GM18499 (cell line): ENCODE measurements at regions not wholly inside any gene's neighbourhood (a gene's known extent, or its start where the extent isn't known, plus 50 kb on each side); places are given as distances from the start of the nearest gene placed in this dataset.

Source experiments
- ATAC-seq: cut with Tn5 transposase; IDR thresholded peaks from one replicate; pipeline ENCODE4 v1.9.1; 2021; ENCODE audit warnings: moderate number of reproducible peaks; ENCODE audit not compliant: insufficient read depth, unreplicated experiment

DNA sequence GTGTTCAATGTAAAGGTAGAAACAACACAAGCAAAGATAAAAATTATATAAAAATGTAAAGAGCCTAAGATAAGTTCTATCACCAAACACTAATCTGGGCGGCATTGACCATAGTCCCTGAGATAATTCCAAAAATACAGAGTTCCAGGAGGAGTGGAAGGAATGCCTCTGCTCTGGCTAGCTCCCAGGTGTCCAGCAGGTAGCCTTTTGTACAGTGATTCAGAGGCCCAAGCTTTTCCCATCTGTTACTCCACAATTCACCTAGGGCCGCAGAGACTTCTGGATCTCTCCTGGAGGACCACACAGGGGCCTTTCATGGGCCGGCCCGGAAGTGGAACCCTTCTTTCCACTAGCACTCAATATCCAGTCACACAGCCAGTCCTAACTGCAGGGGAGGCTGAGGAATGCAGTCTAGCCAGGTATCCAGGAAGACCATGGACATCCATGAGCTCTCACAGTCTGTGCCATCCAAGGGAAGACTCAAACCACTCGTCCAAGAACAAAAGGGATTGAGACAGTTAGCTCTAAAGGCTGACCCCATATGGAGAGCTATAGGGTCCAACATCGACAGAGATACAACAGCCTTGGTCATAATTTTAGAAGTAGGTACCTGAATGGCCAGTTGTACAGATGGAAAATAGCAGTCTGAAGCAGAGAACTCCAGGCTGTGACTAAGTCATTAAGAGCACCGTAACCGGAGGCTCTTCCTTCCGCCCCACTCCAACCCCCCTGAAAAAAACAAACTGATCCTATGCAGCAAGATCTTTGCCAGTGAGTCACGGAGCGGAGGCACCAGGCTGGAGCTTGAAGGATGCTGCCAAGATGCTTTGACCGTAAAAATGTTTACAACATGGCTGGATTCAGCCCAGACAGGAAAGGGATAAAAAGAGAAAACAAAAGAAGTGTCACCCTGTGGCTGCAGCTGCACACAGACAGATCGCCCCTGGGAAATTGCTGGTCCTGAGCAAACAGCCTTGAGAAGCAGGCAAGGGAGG lies 204.8 kb downstream of the NUAK1 start:
- no peak for ATAC-seq

DNA sequence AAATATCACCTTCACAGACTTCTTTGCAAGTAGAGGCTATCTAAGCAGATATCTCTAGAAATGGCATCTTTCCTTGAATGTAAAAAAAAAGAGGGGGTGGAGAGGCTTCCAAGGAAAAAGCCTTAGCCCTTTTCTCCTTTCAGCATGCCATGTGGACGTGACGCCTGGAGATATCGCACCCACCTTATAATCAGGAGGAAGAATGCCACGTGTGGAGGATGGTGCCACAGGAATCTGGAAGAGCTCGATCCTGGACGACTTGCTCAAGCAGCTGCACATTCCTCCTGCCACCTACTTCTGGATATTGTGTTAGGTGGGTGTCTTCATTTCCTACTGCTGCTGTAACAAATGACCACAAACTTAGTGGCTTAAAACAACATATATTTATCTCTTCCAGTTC lies 203.6 kb downstream of the NUAK1 start:
- ATAC-seq, result no peak

DNA sequence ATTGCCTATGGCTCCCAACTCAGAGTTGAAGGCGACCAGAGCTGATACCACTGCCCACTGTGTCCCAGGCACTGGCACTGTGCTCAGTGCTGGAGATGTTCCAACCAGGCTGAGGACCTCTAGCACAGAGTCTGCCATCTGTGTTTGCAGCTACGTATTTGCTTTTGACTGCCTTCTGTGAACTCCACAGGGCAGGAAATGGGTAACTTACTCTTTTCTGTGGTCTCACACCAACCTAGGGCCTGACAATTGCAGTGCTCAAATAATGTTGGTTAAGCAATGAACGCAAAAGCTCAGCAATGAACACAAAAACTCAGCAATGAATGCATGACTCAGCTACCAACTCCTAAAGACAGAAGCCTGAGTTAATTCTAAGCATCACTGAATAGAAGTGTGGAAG lies 202.8 kb downstream of the NUAK1 start:
- ATAC-seq, result no peak

DNA sequence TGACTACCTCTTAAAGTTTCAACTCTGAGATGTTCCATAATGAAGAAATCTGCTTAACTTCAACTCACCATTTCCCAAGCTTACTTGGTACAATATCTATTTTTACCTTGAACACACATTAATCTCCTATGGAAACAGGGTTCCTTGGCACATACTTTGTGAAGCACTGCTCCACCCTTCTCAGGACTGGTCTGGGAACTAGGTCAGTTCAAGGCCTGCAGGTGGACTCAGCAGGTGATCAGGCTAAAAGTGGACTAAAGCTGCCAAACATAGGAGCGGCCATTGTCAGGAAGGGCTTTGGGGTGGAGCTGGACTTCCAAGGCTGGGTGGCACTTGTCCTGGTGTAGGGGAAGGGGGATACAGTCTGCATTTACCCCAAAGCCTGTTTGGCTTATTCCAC lies 202.3 kb downstream of the NUAK1 start:
- ATAC-seq, result no peak

DNA sequence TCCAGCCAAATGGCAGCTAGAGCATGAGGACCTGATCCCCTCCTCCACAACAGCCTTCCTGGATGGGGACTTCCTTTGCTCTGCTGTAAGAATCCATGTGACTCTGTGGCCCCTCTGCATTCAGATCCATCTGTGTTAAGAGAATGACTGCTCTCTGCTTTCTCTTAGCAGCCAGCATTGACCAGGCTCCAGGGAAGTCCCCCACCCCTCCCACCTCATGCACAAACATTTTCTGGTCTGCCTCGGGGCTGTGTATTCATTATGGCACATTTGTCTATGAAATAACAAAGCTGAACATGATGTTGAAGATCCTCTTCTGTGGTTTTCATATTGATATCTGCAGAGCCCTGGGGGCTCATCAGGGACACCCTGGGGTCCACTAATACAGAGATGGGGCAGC lies 201.7 kb downstream of the NUAK1 start:
- no peak for ATAC-seq

DNA sequence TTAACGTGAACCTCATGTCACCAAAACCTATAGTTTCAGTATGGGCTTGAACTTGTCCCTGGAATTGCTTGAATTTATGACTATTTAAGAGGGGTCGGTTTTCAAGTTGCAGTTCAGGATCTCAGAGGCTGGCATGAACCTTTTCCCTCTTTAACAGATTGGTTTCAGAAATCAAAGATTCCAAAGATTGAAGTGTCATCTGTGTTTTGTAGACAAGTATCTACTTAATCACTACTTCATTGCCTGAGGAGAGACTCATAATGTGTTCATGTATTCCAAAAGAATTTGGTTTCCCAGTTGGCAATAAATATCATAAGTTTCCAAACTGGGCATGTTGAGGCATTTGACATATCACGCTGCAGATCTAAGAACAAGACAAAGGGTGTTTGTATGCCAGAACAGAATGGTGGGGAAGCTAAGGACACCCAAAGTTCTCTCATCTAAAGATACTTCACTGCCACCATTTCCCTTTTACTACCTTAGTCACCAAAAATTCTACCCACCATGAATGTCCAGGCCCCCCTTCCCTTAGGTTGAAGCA lies 199.5 kb downstream of the NUAK1 start:
- no peak for ATAC-seq

DNA sequence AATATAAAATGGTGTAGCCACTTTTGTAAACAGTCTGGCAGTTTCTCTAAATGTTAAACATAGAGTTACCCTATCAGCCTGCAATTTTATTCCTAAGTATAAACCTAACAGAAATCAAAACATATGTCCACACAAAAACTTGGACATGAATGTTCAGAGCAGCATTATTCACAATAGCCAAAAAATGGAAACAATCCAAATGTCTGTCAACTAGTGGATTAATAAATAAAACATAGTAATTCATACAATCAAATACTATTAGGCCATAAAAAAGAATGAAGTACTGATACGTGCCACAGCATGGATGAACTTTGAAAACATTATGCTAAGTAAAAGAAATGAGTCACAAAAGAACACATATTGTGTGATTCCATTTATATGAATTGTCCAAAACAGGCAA lies 196.5 kb downstream of the NUAK1 start:
- no peak for ATAC-seq

DNA sequence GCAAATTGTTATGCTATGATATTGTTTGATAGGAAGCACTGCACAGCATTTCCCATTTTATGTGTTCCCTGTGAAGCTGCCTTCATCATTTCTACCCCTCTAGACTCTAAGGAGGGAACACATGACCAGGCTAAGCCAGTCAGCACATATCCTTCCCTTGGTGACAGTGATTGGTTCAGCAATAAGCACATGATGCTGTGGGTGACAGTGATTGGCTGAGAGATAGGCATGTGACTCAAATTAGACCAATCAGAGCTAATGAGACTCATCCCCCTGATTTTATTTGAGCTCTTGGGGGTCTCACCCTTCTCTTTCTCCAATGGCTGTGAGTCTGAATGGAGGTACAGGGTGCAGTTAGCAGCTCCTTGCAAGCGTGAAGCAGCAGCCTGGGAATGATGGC lies 195.2 kb downstream of the NUAK1 start:
- ATAC-seq, result no peak

DNA sequence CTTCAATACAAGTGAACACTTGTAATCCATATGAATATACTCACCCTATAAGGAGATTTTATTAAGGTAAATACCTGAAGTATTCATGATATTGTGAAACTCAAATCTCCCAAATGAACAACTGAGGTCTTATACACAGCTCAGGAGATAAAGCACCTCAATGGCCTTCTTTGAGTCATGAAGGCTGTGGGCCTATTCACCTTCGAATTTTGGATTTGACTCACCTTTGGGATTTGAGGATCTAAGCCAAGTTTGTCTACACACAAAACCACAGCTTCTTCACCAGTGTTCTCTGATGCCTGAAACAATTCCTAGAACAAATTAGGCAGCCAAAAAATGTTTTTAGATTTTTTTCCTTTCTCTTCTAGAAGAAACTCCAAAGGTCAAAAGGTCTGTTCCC lies 194.1 kb downstream of the NUAK1 start:
- no peak for ATAC-seq

DNA sequence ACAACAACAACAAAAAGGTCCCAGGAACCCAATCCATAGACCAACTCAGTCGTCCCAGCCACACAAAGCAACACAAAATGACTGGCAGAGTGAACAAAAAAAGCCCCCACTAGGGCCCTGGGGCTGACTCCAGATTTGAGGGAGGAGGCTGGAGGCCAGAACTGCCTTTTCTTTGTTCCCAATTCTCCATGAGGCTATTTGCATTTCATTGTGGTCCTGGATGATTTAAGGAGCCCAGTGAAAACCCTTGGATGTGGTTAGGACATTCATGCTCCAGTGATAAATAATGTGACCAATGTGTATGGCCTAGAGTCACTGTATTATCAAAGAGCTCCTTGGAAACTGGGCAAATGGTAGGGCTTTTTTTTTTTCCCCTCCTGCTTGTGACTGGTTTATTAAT lies 192.9 kb downstream of the NUAK1 start:
- no peak for ATAC-seq

DNA sequence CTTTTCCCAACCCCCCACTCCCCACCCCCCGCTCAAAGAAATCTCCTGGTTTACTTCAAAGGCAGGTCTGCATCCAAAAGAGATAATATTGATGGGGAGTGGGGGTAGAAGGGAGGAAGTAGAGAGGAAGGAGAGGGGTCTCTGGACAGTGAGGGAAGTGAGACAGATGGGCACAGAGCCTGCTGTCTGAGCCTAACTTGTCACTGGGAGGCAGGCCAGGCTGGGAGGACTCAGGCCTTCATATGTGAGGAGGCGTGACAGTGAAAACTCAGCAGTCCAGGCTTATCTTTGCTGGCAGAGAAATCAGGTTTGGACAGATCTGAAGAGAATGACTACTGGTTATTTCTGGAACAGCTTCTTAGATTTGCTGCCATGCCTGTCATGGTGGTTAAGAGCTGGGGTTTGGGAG lies 192.3 kb downstream of the NUAK1 start:
- no peak for ATAC-seq

DNA sequence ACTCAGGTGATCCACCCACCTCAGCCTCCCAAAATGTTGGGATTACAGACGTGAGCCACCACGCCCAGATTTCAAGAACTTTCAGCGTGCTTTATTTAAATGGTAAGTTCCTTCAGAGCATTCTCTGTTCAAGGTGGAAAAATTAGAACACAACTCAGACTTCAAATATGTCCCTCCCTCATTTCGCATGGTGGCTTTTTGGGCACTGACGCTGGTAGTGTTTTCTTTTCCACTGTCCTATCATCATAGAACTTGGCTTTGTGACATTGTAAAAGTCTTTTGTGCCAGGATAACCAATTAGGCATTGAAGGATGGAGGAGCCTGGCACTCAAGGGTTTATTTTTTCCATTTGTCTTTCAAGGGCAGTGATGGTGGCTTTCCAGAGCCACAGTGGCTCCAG lies 190.8 kb downstream of the NUAK1 start:
- ATAC-seq, result no peak

DNA sequence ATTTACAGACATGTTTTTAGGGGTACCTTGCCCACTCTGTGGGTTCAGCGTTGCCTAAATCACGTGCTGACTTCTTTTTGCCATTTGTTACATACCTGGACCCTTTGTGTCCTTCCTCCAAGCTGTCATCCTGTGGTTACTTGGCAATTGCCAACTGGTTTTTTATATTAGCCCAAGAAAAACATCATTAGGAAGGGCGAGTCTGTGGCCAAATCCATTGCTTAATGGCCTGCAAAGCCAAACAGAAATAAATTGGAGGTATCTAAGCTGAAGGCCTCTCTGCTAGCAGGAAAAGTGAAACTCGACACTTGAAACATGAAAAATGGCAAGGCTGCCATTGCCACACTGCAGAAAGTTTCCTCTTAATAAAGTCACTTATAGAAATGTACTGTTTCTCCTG lies 190.4 kb downstream of the NUAK1 start:
- ATAC-seq, result no peak

DNA sequence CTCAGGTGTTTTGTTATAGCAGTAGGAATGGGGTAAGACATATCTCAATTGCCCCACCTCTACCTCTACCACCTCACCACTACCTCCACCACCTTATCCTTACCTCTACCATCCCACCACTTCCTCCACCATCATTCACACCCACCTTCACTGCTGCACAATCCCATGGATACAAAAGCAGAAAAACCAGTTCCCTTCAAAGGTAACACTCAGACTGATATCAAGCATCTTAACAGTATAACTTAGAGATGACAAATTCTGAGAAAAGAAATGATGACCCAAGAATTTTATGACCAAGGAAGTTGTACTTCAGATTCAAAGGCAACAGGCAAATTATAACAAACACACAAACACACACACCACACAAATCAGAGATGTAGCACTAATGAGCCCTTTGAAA lies 189.4 kb downstream of the NUAK1 start:
- no peak for ATAC-seq

DNA sequence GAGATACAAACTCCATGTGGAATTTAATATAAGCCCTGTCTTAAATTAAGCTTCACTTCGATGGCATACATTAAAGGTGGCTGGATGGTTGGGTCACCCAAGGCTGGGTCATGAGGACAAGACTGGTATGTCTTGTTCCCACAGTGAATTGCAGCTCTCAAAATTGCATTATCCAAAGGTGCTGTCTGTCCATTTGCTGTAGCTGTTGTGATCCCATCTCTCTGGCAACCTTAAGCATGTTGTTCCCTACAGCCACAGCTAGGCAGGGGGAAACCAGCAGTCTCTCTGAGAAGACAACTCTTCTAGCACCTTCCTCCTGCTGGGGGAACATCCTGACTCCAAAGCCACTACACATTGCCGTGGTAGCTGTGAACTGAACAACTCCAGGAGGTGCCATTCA lies 187.0 kb downstream of the NUAK1 start:
- no peak for ATAC-seq

DNA sequence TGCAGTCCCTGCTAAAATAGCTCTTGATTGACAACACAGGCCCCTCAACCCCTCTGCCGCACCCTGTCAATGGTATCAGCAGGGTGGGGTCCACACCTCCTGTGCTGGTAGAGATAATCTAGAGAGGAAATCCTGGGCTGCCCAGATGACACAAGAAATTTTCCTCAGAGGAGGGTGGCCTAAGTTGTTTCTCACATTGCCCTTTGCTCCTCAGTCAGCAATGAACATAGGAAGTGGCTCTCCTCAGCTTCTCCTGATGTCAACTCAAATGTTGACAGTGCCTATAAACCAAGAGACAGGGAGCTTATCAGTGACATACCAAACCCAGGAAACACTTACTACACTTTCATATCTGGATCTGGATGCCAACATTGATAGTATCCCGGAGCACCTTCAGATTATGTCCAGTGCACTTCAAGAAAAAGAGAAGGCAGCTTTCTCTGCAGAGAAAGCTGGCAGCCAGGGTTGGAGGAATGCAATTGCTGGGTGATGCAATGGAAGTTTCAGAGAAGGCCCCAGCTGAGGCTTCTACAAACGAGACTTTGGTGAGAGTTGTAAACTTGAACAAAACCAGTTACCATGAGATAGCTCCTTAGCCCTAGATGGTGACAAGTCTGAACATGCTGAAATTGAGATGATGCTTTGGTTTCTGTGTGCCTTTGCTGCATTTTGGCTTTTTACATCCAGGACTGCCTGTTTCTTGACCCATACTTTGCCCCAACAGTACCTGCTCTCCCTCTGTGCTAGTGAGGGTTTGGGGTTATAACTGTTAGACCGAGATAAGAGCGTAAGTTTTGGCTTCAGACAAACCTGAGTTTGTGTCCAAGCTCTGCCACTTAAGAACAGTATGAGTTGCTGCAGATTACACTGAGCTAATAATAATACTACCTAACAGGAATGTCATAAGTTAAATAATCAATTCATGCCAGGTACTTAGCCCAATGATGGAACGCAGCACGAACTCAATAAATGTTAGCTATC lies 183.5 kb downstream of the NUAK1 start:
- ATAC-seq, result no peak

DNA sequence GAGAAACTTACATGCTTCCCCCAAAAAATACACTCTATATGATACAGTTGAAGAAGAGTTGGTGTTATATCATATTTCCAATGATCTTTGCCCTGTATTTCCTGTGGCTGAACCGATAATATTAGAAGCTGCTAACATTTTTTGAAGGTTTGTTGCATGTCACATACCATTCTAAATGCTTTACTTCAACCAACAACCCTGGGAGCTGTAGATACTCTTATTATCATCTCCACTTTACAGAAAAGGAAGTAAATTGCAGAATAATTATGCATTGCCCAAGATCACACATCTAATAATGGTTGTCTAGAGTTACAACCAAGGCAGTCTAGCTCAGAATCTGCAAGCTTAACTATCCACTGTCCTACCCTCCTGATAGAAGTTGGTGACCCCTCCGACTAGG lies 182.8 kb downstream of the NUAK1 start:
- no peak for ATAC-seq

DNA sequence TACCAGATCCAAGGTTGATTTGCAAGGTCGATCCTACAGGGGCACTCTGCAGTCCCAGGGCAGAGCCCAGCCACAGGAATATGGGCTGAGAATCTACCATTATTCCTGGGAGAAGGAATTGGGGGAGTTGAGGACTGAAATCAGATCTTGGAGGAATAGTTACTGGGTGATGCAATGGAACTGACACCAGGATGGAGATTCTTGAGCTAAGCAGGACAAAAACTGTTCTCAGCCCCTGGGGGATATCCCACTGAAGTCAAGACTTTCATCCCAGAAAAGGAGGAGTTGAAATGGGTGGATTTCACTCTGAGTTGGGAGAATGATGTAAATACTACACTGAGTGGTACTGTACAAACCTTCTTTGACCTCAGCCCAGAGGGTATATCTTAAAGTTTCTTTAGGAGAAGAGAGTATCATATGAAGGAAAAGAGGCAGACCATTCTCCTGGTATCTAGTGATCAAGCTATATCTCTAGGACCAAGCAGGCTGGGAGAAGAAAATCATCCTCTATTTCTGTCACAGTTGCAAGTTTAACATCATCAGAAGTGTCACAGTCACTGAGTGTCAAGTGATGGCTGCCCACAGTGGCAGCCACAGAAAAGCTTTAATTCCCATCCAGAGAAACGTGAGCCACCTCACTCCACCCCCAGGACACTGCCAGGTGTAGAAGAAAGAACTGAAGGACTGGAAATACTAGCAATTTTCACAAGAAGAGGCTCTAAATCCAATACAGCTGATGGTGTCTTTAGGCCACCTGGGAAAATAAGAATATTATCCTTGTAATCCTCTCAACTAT lies 181.9 kb downstream of the NUAK1 start:
- ATAC-seq, result no peak

DNA sequence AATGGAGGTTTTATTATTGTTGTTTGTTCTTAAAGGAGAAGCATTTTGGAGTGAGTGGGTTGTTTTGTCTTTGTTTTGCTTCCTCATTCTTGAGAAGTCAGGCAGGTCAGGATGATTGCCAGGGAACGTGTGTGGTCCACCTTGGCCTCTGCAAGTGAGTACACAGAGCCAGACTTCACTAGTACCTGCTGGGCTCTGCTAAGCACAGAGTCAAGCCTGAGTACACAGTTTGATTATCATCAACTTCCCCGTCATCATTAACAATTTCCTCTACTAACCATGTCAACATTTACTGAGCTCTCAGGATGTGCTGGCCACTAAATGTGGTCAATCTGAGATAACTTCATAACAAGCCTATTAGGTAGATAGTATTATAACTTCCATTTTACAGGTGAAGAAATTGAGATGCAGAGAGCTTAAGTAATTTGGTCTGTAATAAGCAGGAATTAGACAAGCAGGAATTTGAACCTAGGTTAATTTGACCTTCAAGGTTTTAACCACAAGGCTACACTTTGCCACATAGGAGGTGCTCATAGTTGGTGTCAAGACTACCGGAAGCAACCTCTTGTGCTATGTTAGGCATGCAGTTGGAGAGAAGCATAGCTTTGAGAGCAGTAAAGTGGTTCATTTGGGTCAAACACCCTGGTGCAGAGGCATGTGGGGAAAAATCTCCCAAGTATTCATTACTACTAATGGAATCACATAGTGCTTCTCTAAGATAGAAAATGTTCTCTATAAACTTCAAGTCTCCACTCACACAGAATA lies 178.3 kb downstream of the NUAK1 start:
- ATAC-seq, result no peak
